ENCODE measurements at regions not wholly inside any gene's neighbourhood (a gene's known extent, or its start where the extent isn't known, plus 50 kb on each side); places are given as distances from the start of the nearest gene placed in this dataset.
"Not testable (repeated sequence)": the region's sequence is repeated elsewhere in the genome, so short reads cannot be mapped to it uniquely, and the experiment has no call there.

DNA sequence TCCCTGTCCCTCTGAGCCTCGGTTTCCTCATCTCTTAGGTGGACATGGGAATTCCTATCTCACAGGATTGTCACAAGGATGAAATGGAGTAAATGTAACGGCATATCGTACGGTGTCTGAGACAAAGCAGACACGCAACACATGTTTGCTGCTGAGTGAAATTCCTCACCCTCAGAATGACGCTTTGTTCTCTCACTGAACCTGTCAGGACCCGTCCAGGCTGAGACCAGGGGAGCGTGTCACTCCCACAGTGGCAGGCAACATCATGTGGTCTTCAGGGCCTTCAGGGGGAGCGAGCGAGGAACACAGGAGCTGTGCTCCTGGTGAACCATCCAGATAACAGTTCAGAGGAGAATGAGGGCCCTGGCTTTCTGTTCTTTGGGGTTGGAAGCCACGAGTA lies 74.2 kb downstream of the TOMM20 start:
- TF ChIP-seq CTCF (IDR thresholded peaks at IDR 0.05; ENCODE audit: unreplicated experiment), result no peak
- Mint-ChIP-seq H3K4me3 (no peak overlapping the region), H3K9me3 (peaks cover 4% of the 10 kb centered on the region), H3K27me3 (ENCODE audit: low read depth) (no peaks in the 10 kb centered on the region), H3K4me1 (peaks cover 16% of the 10 kb centered on the region), H3K27ac (no peak overlapping the region), H3K36me3 (no peaks in the 10 kb centered on the region)
- no peak for DNase-seq (ENCODE audit: low spot score in 2 of 2, unreplicated experiment in 2 of 2)

- no peak overlapping the region for H3K4me3 Mint-ChIP-seq
- H3K4me1 Mint-ChIP-seq, result peaks cover 24% of the 10 kb centered on the region
- TF ChIP-seq CTCF (IDR thresholded peaks at IDR 0.05; ENCODE audit: unreplicated experiment), result no peak
- H3K36me3 Mint-ChIP-seq, result no peaks in the 10 kb centered on the region
- DNase-seq (ENCODE audit: low spot score in 2 of 2, unreplicated experiment in 2 of 2), result no peak
- no peak overlapping the region for H3K27ac Mint-ChIP-seq
- H3K27me3 Mint-ChIP-seq (ENCODE audit: low read depth), result no peaks in the 10 kb centered on the region
- peaks cover 4% of the 10 kb centered on the region for H3K9me3 Mint-ChIP-seq
These were observed 76.3 kb downstream of the TOMM20 start for GRCh38 chr1:235052067-235053008.

DNA sequence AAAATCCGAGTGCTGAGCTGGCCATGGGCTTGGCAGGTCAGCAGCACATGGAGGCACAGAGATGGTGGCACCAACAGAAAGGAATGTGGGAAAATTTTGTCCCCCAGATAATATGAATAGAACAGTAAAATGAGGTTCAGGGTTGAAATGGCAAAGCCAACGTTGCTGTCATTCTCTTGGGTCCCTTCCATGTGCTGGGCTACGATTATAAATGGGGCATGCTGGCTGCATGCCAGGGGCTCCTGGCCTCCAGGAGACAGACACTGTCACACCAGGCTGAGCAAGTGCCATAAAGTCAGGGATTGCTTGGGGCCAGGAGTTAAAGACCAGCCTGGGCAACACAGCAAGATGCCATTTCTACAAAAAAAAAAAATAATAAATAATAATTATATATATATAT lies 77.1 kb downstream of the TOMM20 start:
- Mint-ChIP-seq H3K4me3 (no peak overlapping the region), H3K27ac (no peak overlapping the region), H3K9me3 (peaks cover 4% of the 10 kb centered on the region), H3K36me3 (no peaks in the 10 kb centered on the region), H3K4me1 (peaks cover 24% of the 10 kb centered on the region), H3K27me3 (ENCODE audit: low read depth) (no peaks in the 10 kb centered on the region)
- TF ChIP-seq CTCF (IDR thresholded peaks at IDR 0.05; ENCODE audit: unreplicated experiment), result no peak
- DNase-seq (ENCODE audit: low spot score in 2 of 2, unreplicated experiment in 2 of 2), result no peak

GRCh38 chr1:235050911-235051360 lies 77.7 kb downstream of the TOMM20 start:
- Mint-ChIP-seq H3K27ac (peak overlapping the region; percentile 40), H3K4me3 (no peak overlapping the region), H3K4me1 (peaks cover 24% of the 10 kb centered on the region), H3K27me3 (ENCODE audit: low read depth) (no peaks in the 10 kb centered on the region), H3K36me3 (no peaks in the 10 kb centered on the region), H3K9me3 (peaks cover 4% of the 10 kb centered on the region)
- no peak for TF ChIP-seq CTCF (IDR thresholded peaks at IDR 0.05; ENCODE audit: unreplicated experiment)
- DNase-seq (ENCODE audit: low spot score in 2 of 2, unreplicated experiment in 2 of 2), result no peak

GRCh38 chr1:235049716-235050378 lies 78.8 kb downstream of the TOMM20 start:
- not testable (repeated sequence) for H3K4me3 Mint-ChIP-seq; H3K36me3 Mint-ChIP-seq; H3K27me3 Mint-ChIP-seq (ENCODE audit: low read depth); H3K9me3 Mint-ChIP-seq; DNase-seq (ENCODE audit: low spot score in 2 of 2, unreplicated experiment in 2 of 2)
- H3K4me1 Mint-ChIP-seq, result peaks cover 31% of the 10 kb centered on the region
- peak overlapping the region; percentile 37 for H3K27ac Mint-ChIP-seq

DNA sequence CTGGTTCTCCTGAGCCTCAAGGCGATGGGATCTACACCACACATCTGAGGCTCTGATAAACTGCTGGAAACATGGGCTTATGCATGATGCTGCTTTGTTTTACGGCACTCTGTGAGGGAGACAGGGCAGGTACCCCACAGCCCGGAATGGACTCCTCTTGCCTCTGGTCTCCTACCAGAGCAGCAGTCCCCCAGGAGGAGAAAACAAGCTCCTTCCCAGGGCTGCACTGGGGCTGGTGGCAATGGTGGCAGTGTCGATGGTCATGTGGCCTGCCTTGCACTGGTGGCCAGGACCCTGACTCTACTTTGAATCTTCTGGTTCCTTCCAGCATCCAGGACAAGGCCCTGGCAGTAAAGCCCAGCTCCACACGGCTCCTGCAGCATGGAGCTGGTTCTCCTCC lies 79.4 kb downstream of the TOMM20 start:
- H3K9me3 Mint-ChIP-seq, result peaks cover 1% of the 10 kb centered on the region
- no peaks in the 10 kb centered on the region for H3K27me3 Mint-ChIP-seq (ENCODE audit: low read depth)
- H3K4me1 Mint-ChIP-seq, result peaks cover 34% of the 10 kb centered on the region
- no peaks in the 10 kb centered on the region for H3K36me3 Mint-ChIP-seq
- no peak for TF ChIP-seq CTCF (IDR thresholded peaks at IDR 0.05; ENCODE audit: unreplicated experiment)
- no peak overlapping the region for H3K4me3 Mint-ChIP-seq
- no peak overlapping the region for H3K27ac Mint-ChIP-seq
- no peak for DNase-seq (ENCODE audit: low spot score in 2 of 2, unreplicated experiment in 2 of 2)
